ENCODE measurements at regions not wholly inside any gene's neighbourhood (a gene's known extent, or its start where the extent isn't known, plus 50 kb on each side); places are given as distances from the start of the nearest gene placed in this dataset.

DNA sequence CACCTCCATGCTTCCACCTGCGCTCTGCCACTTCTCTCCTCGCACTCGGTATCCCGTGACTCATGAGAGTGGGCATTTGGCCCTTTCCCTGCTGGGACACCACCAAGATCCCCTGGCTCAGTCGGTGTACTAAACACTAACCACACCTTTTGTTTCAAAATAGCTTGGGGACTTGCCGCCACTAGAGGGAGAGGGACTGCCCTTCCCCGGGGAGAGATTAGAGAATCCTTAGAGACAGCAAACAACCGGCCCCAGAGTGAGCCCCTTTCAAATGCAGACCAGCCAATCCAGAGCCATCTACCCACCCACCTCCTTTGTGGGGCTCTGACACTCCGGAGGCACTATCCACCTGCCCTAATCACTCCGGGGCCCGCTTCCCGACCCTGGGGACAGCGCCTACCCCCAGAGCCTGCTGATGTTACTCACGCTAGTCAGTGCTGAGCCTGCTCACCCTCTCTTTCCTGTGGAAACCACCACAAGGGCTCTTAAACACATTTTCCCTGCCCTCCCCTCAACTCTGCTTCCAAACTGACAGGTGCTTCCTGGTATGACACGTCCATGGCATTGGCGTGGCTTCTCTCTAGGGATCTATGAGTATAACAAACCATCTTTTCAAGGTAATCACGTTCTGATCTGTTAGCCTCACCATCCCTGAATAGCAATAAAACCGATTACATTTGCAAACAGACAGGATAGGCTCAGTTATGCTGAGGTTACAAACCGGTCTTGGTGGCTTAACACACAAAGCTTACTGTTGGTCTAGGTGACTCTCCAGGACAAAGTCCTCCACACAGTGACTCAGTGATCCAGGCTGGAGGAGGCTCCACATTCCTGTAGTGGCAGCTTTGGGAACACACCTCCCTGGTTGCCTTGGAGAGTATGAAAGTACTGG is 180.1 kb upstream of the MVB12B start:
- Histone ChIP-seq H3K27me3 (ENCODE audit: control insufficient read depth in 2 of 2, insufficient read depth in 2 of 2, low read length in 2 of 2) (peaks cover 3 to 5% of the 10 kb centered on the region in 2 donors), H3K4me2 (replicated peaks; ENCODE audit: extremely low read depth, low read length, poor library complexity, severe bottlenecking) (no peak overlapping the region), H2AFZ (ENCODE audit: insufficient read depth, low read depth, low read length, poor library complexity, severe bottlenecking) (no peak overlapping the region), H3K79me2 (ENCODE audit: insufficient read depth, low read length) (no peaks in the 10 kb centered on the region), H3K4me1 (ENCODE audit: control insufficient read depth in 1 of 2, insufficient read depth in 2 of 2, low read length in 2 of 2) (no peaks in the 10 kb centered on the region), H3K36me3 (replicated peaks in 1 of 2; ENCODE audit: control insufficient read depth in 1 of 2, insufficient read depth in 2 of 2, low read length in 2 of 2) (no peaks in the 10 kb centered on the region), H4K20me1 (ENCODE audit: insufficient read depth, low read length) (no peaks in the 10 kb centered on the region), H3K9me3 (replicated peaks in 1 of 2; ENCODE audit: control insufficient read depth in 1 of 2, insufficient read depth in 1 of 2, low read length in 2 of 2) (no peaks in the 10 kb centered on the region), H3K9ac (ENCODE audit: insufficient read depth, low read length, poor library complexity, severe bottlenecking) (no peak overlapping the region), H3K4me3 (replicated peaks in 1 of 3; ENCODE audit: low read depth in 2 of 3, low read length in 3 of 3) (no peak overlapping the region), H3K27ac (ENCODE audit: low read depth in 1 of 2, low read length in 2 of 2) (no peak overlapping the region)
- TF ChIP-seq, protein P1, sequence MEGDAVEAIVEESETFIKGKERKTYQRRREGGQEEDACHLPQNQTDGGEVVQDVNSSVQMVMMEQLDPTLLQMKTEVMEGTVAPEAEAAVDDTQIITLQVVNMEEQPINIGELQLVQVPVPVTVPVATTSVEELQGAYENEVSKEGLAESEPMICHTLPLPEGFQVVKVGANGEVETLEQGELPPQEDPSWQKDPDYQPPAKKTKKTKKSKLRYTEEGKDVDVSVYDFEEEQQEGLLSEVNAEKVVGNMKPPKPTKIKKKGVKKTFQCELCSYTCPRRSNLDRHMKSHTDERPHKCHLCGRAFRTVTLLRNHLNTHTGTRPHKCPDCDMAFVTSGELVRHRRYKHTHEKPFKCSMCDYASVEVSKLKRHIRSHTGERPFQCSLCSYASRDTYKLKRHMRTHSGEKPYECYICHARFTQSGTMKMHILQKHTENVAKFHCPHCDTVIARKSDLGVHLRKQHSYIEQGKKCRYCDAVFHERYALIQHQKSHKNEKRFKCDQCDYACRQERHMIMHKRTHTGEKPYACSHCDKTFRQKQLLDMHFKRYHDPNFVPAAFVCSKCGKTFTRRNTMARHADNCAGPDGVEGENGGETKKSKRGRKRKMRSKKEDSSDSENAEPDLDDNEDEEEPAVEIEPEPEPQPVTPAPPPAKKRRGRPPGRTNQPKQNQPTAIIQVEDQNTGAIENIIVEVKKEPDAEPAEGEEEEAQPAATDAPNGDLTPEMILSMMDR (IDR thresholded peaks at IDR 0.05): peak; percentile 12
- Mint-ChIP-seq H3K4me3 (no peak overlapping the region), H3K4me1 (peaks cover 6% of the 10 kb centered on the region), H3K9me3 (peaks cover 0 to 6% (median 2%) of the 10 kb centered on the region in 7 donors), H3K36me3 (no peaks in the 10 kb centered on the region), H3K27ac (no peak overlapping the region), H3K27me3 (ENCODE audit: low read depth in 3 of 3) (peaks cover 20 to 25% (median 22%) of the 10 kb centered on the region in 3 donors)
- DNase-seq: no peak
- 8% methylated on average over 16 of the region's 19 CpGs for WGBS (ENCODE audit: insufficient coverage)
- intact Hi-C loops (cut with micrococcal nuclease): no loop called here

DNA sequence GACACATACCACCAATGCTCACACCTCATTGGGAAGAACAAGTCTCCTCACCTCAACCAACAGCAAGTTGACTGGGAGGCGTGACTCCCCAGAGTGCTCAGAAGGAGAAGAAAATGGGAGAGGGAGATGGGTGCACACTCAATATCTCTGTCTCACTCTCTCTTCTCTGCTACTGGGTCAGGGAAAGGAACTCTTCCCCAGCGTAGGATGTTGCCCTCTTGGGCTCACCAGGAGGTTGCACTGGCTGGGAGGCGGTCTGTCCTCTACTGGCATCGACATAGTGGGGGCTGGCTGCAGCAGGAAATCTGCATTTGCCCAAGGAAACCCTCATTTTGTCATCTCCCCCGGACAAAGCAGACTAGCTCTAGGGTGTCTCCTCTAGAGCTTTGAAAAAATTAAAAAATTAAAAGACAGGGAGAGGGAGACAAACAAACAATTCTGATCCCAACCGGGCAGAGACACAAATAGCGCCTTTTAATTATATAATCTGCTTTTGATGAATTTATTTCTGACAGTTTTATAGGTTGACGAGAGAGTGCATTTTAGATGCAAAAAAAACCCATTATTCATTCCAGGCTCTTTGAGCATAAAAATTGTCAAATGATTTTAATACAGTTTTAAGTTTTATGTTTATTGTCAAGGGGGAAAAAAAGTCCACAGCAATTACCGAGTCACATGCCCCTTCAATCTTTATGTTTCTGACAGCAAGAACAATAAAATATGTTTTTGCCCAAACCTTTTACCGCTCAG is 179.3 kb upstream of the MVB12B start:
- Histone ChIP-seq H3K4me3 (replicated peaks in 1 of 3; ENCODE audit: low read depth in 2 of 3, low read length in 3 of 3) (no peak overlapping the region), H3K79me2 (ENCODE audit: insufficient read depth, low read length) (no peaks in the 10 kb centered on the region), H3K9me3 (replicated peaks in 1 of 2; ENCODE audit: control insufficient read depth in 1 of 2, insufficient read depth in 1 of 2, low read length in 2 of 2) (no peaks in the 10 kb centered on the region), H3K27me3 (ENCODE audit: control insufficient read depth in 2 of 2, insufficient read depth in 2 of 2, low read length in 2 of 2) (peaks cover 3 to 4% of the 10 kb centered on the region in 2 donors), H2AFZ (ENCODE audit: insufficient read depth, low read depth, low read length, poor library complexity, severe bottlenecking) (no peak overlapping the region), H4K20me1 (ENCODE audit: insufficient read depth, low read length) (no peaks in the 10 kb centered on the region), H3K9ac (ENCODE audit: insufficient read depth, low read length, poor library complexity, severe bottlenecking) (no peak overlapping the region), H3K27ac (ENCODE audit: low read depth in 1 of 2, low read length in 2 of 2) (no peak overlapping the region), H3K36me3 (replicated peaks in 1 of 2; ENCODE audit: control insufficient read depth in 1 of 2, insufficient read depth in 2 of 2, low read length in 2 of 2) (no peaks in the 10 kb centered on the region), H3K4me1 (ENCODE audit: control insufficient read depth in 1 of 2, insufficient read depth in 2 of 2, low read length in 2 of 2) (no peaks in the 10 kb centered on the region), H3K4me2 (replicated peaks; ENCODE audit: extremely low read depth, low read length, poor library complexity, severe bottlenecking) (no peak overlapping the region)
- no peak overlapping the region for H3K4me3 Mint-ChIP-seq
- DNase-seq: no peak
- 52% methylated on average over 4 of the region's 10 CpGs for WGBS (ENCODE audit: insufficient coverage)
- peaks cover 0 to 6% (median 0%) of the 10 kb centered on the region in 7 donors for H3K9me3 Mint-ChIP-seq
- H3K27me3 Mint-ChIP-seq (ENCODE audit: low read depth in 3 of 3): peaks cover 20 to 27% (median 22%) of the 10 kb centered on the region in 3 donors
- TF ChIP-seq, protein P1 (IDR thresholded peaks at IDR 0.05): no peak
- intact Hi-C loops (cut with micrococcal nuclease): no loop called here
- no peak overlapping the region for H3K27ac Mint-ChIP-seq
- no peaks in the 10 kb centered on the region for H3K36me3 Mint-ChIP-seq
- H3K4me1 Mint-ChIP-seq: peaks cover 6% of the 10 kb centered on the region

Data from CD14-positive monocyte (primary cell).